ENCODE measurements at regions not wholly inside any gene's neighbourhood (a gene's known extent, or its start where the extent isn't known, plus 50 kb on each side); places are given as distances from the start of the nearest gene placed in this dataset.

- no peak for TF ChIP-seq REST (IDR thresholded peaks at IDR 0.05; ENCODE audit: insufficient replicate concordance, low read depth)
- TF ChIP-seq CTCF (IDR thresholded peaks at IDR 0.05; ENCODE audit: insufficient read depth, low read length) = no peak
- TF ChIP-seq POLR2AphosphoS5 (IDR thresholded peaks at IDR 0.05; ENCODE audit: low read depth) = no peak
These were observed 336.3 kb downstream of the PYDC2 start for GRCh38 chr3:191797271-191797670.
